ENCODE measurements at regions not wholly inside any gene's neighbourhood (a gene's known extent, or its start where the extent isn't known, plus 50 kb on each side); places are given as distances from the start of the nearest gene placed in this dataset.

DNA sequence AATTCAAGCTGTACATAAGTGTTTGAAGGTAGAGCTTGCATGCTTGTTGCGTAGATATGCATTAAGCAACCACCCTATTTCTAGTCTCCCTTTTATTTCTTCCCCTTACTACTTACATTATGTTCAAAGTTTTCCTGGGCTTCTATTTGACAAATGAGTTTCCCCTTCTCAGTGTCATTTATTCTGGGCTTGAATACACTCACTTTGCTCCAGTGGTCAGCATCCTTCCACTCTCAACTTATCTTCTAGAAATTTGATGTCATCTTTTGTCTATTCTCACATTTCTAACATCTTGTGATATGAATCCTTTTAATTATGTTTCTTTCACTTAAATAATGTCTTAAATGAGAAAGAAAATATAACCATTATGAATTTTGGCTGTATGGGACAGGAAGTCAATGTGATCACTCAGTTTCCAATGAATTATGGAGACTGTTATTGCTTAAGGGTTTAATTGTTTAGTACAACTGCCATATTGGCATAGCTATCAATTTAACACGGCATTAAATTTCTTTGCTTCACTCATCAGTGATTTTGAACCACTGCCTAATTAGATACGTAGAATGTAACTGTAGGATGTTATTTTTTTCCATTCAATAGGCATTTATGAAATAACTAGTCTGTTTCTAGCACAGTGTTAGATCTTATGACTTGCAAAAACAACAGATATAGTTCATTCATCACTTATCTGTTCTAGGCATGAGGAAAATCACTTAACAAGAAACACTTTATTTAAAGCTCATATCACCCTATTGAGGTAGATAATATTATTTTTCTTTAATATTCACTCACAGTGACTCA, 105.5 kb upstream of the CDH12 start:
- TF ChIP-seq, protein P1, sequence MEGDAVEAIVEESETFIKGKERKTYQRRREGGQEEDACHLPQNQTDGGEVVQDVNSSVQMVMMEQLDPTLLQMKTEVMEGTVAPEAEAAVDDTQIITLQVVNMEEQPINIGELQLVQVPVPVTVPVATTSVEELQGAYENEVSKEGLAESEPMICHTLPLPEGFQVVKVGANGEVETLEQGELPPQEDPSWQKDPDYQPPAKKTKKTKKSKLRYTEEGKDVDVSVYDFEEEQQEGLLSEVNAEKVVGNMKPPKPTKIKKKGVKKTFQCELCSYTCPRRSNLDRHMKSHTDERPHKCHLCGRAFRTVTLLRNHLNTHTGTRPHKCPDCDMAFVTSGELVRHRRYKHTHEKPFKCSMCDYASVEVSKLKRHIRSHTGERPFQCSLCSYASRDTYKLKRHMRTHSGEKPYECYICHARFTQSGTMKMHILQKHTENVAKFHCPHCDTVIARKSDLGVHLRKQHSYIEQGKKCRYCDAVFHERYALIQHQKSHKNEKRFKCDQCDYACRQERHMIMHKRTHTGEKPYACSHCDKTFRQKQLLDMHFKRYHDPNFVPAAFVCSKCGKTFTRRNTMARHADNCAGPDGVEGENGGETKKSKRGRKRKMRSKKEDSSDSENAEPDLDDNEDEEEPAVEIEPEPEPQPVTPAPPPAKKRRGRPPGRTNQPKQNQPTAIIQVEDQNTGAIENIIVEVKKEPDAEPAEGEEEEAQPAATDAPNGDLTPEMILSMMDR (IDR thresholded peaks at IDR 0.05): no peak
- no peak for TF ChIP-seq POLR2A (IDR thresholded peaks at IDR 0.05)

Measured in prostate gland (tissue), 2 donors.